GM18870 (cell line): ENCODE measurements at regions not wholly inside any gene's neighbourhood (a gene's known extent, or its start where the extent isn't known, plus 50 kb on each side); places are given as distances from the start of the nearest gene placed in this dataset.
"Not testable (repeated sequence)": the region's sequence is repeated elsewhere in the genome, so short reads cannot be mapped to it uniquely, and the experiment has no call there.

Experiments used
- ATAC-seq: cut with Tn5 transposase; IDR thresholded peaks from one replicate; pipeline ENCODE4 v1.9.1; 2021; ENCODE audit warnings: moderate library complexity; ENCODE audit not compliant: unreplicated experiment

- ATAC-seq, result not testable (repeated sequence)
These were observed 118.6 kb downstream of the ATP6V0E2 start for GRCh38 chr7:149992366-149992765.

DNA sequence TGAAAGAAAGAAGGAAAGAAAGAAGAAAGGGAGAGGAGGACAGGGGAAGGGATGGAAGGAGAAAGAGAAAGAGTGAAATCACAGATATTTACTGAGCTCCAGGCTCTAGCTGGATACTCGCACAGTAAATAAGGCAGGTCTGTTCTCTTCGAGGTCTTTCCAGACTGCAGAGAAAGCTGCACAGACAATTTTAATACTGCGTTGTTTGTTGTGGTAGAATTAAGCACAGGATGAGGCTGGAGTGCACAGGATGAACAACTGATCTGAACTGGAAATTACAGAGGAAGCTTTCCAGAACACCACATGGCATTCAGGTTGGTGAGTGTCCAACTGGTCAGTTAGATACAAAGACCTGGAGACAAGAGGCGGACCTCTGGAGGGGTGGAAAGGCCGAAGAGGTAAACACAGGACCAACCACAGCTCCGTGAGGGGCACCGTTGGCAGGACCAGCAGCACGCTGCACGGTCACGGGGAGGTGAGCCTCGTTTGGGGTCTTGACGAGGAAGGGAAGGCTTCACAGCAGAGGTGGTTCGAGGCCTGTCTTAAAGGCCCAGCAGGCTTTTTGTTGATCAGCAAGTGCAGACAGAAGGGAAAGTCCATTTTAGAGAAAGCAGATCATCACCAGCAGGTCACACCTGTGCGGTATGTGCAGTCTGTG is 121.7 kb downstream of the ATP6V0E2 start:
- not testable (repeated sequence) for ATAC-seq

DNA sequence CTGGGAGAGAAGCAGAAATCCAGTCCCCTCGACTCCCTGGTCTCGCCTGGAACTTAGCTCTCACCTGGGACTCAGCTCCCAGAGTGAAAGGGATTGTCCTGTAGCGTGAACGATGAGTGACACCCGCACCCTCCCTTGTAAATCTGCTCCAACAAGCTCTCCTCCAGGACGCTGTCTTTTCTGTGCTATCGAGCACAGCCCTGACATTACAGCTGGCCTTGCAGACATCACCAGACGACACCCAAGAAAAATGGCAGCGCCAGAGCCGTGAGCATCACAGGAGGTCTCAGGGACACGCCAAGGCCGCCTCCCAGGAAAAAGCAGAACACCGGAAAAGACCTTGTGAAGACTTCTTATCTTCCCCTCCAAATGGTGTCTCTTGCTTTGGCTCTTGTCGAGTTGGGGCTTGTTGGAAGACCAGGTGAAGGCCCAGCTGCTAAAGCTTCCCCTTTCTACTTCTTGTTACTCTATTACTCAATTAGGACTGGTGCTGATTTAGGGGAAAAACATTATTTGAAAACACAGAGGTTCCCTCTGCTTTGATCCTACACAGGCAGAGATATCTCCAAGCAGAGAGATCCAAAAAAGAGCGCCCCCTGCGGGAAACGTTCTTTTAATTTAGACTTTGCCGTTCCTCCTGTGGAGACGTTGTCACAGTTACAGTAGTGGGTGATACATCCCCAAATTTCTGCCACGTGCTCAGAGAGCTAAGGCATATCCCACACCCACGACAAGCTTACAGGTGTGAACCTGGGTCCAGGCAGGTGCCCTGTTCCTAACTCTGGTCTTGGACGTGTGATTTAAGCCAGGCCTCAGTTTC is 127.2 kb downstream of the ATP6V0E2 start:
- not testable (repeated sequence) for ATAC-seq

- no peak for ATAC-seq
These were observed 129.6 kb downstream of the ATP6V0E2 start for GRCh38 chr7:150003304-150003810.

DNA sequence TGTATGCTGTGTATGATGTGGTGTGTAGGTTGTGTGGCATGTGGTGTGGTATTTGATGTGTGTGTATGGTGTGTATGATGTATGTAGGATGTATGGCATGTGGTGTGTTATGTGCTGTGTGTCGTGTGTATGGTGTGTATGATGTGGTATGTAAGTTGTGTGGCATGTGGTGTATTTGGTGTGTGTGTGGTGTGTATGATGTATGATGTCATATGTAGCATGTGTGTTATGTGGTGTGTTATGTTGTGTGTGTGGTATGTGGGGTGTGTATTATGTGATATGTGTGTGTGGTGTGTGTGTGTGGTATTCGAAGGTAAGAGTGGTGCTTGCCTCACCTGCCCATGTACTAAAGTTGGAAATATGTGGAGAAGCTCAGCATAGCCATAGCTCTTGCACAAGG is 130.2 kb downstream of the ATP6V0E2 start:
- ATAC-seq, result not testable (repeated sequence)

- ATAC-seq, result not testable (repeated sequence)
These were observed 131.1 kb downstream of the ATP6V0E2 start for GRCh38 chr7:150004843-150005242.

DNA sequence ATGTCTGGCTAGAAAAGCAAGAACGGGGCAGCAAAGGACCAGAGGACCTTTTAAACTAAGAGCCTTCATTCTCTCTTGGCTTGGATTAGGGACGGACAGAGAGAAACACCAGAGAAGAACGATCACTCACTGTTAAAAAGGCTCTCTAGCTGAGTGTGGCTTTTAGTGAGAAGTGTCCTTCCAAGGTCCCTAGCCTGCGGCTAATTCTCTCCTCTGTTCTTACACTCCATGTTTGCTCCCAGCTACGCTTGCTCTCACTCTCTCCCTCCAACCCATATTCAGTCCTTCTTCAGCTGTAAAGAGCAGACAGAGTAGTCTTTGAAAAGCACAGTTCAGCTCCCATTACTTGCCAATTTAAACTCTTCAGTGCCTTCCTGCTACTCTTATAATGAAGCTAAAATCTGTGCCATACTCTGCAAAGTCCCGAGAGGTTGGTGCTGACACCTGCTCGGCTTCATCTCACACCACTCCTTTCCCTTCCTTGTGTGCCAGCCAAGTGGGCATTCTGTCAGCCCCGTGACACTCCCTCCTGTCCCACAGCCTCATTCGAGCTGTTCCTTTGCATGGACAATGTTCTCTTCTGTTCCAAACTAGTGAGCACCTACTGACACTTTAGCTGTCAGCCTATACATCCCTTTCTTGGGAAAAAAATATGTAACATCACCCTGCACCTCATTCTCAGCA is 136.0 kb downstream of the ATP6V0E2 start:
- not testable (repeated sequence) for ATAC-seq

DNA sequence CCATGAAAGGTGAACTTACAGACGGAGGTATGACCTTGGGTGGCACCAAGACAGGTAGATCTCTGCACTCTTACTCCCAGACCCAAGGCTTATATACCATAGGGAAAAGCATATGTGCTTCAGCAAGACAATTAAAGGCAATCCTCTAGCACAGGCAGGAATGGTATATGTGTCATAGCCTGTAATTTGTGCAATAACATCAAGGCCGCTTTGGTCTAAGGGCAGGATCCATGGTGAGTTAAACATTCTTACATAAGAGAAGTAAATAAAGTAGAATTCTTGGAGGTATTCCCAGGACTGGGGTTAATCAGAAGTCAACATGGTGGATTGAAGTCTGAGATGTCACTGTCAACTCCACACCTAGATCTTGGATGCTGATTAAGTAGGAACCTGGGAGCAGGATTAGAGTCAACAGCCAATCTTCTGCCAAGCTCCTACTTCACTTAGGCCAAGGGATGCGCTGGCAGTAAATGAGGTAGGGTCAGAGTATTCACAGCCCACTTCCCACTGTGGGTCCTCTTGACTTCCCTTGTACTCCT is 143.0 kb downstream of the ATP6V0E2 start:
- ATAC-seq, result not testable (repeated sequence)

DNA sequence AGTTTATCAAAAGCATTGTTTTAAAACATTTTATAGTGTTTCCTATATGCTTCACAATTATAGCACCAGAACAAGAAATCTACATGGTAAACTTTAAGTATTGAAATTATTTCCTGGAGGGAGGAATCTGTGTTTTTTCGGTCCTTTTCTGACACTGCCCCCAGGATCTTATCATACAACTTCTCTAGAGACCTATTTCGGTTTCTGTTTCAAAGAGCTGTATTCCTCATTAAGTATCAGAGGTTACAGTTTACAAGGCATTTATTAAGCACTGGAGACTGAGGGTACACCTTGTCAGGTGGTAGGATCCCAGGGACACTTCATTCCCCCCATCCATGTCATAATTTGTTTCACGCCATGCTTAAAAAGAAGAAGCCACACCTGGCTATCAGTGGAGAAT is 146.4 kb downstream of the ATP6V0E2 start:
- not testable (repeated sequence) for ATAC-seq

GRCh38 chr7:150024550-150025490 is 151.1 kb downstream of the ATP6V0E2 start:
- ATAC-seq, result not testable (repeated sequence)

GRCh38 chr7:150025802-150026201 is 152.0 kb downstream of the ATP6V0E2 start:
- ATAC-seq, result not testable (repeated sequence)

- not testable (repeated sequence) for ATAC-seq
These were observed 154.7 kb downstream of the ATP6V0E2 start for GRCh38 chr7:150028344-150029012.

DNA sequence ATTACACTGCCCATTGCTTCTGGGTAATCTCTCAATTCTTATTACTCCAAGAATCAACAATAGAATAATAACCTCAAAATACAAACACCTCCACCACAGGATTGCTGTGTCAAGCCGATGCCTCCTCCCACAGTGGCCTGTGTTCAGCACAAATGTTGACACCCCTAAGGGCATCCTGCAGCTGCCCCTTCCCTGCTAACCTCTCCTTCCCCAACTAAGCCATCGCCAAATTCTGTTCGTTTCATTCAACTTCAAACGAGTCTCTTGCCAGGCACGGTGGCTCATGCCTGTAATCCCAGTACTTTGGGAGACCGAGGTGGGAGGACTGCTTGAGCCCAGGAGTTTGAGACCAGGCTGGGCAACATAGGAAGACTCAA is 155.2 kb downstream of the ATP6V0E2 start:
- ATAC-seq, result not testable (repeated sequence)

DNA sequence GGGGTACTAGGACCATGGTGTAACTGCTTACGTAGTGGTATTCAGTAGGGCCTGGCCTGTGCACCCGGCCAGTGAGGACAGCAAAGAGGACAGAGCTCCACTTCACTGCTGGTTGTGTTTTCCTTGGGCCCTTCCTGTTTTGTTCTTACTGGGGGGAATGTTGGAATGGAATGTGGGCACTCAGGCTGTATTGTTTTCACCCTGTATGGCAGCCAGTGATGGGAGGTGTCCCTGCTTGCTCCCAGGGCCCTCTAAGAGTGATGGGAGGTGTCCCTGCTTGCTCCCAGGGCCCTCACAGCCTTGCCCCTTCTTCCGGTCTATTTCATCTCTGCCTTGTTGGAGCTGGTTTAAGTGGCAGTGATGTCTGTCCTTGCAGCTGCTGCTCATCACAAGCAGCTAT is 158.0 kb downstream of the ATP6V0E2 start:
- not testable (repeated sequence) for ATAC-seq

DNA sequence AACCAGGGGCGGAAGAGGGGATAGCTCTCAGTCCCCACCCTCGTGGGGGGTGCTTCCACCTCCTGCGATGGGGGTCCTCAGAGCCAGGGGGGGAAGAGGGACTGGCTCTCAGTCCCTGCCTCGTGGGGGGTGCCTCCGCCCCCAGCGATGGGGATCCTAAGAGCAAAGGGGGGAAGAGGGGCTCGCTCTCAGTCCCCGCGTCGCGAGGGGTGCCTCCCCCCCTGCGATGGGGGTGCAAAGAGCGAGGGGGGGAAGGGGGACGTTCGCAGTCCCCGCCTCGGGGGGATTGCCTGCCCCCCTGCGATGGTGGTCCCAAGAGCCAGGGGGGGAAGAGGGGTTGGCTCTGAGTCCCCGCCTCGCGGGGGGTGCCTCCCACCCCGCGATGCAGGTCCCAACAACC is 159.9 kb downstream of the ATP6V0E2 start:
- not testable (repeated sequence) for ATAC-seq

DNA sequence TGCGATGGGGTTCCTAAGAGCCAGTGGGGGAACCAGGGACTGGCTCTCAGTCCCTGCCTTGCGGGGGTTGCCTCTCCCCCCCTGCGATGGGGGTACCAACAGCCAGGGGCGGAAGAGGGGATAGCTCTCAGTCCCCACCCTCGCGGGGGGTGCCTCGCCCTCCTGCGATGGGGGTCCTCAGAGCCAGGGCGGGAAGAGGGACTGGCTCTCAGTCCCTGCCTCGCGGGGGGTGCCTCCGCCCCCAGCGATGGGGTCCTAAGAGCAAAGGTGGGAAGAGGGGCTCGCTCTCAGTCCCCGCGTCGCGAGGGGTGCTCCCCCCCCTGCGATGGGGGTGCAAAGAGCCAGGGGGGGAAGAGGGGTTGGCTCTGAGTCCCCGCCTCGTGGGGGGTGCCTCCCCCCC is 162.0 kb downstream of the ATP6V0E2 start:
- not testable (repeated sequence) for ATAC-seq

DNA sequence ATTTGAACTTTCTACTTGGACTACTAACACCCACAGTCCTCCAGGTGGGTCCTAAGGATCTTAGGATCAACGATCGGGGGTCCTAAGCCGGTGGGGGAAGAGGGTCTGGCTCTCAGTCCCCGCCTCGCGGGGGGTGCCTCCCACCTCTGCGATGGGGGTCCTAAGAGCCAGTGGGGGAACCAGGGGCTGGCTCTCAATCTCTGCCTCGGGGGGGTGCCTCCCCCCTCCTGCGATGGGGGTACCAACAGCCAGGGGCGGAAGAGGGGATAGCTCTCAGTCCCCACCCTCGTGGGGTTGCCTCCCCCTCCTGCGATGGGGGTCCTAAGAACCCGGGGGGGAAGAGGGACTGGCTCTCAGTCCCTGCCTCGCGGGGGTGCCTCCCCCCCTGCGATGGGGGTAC is 165.3 kb downstream of the ATP6V0E2 start:
- ATAC-seq, result not testable (repeated sequence)

DNA sequence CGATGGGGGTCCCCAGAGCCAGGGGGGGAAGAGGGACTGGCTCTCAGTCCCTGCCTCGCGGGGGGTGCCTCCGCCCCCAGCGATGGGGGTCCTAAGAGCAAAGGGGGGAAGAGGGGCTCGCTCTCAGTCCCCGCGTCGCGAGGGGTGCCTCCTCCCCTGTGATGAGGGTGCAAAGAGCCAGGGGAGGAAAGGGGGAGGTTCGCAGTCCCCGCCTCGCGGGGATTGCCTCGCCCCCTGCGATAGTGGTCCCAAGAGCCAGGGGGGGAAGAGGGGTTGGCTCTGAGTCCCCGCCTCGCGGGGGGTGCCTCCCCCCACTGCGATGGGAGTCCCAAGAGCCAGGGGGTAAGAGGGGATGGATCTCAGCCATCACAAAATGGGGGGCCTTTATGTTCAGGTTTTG is 168.5 kb downstream of the ATP6V0E2 start:
- not testable (repeated sequence) for ATAC-seq

DNA sequence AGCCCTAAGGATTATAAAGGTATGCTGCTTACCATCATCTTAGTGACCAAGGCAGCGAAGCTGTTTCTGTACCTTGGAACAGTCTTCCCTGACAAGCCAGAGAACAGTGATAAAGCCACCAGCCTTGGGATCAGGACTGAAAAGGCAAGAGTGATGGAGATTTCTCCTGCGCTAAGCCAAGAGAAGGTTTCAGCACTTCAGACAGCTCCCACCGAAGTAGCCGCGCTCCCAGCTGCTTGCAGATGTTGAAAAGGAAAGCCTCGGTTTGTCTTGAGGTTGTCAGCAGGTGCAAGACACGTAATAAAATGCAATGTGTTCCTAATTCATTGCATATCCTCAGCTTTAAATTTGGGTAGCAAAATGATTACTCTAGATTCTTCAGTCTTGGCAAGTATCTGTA is 171.0 kb downstream of the ATP6V0E2 start:
- ATAC-seq, result not testable (repeated sequence)
